AG09319 (cell line): ENCODE measurements at regions not wholly inside any gene's neighbourhood (a gene's known extent, or its start where the extent isn't known, plus 50 kb on each side); places are given as distances from the start of the nearest gene placed in this dataset.

Source experiments
- DNase-seq: peaks from one replicate; pipeline ENCODE4 v3.0.0-alpha.2; 2010; ENCODE audit warnings: low read depth; ENCODE audit errors: extremely low read depth
- TF ChIP-seq, protein P1 (sequence below): IDR thresholded peaks from 2 replicates; pipeline ENCODE4 v1.5.1; 2011; ENCODE audit warnings: low read depth, mild to moderate bottlenecking, inconsistent platforms, low read length, moderate library complexity

DNA sequence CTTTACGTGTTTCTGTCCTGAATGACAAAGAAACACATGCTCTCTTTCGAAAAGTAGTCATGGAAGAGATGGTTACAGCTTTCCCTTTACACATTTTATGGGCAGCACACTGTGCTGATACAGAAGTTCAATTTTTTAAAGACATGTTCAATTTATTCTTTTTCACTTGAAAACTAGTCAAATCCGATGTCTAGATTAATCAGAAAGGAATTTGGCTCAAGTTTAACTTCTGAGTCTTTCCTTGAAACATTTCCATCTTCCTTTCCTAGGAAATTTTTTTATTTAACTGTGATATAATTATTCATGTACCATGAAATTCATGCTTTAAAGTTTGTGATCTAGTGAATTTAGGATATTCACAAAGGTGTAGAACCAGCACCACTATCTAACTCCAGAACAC lies 360.1 kb downstream of the TNS3 start:
- DNase-seq, result no peak
- TF ChIP-seq, protein P1, sequence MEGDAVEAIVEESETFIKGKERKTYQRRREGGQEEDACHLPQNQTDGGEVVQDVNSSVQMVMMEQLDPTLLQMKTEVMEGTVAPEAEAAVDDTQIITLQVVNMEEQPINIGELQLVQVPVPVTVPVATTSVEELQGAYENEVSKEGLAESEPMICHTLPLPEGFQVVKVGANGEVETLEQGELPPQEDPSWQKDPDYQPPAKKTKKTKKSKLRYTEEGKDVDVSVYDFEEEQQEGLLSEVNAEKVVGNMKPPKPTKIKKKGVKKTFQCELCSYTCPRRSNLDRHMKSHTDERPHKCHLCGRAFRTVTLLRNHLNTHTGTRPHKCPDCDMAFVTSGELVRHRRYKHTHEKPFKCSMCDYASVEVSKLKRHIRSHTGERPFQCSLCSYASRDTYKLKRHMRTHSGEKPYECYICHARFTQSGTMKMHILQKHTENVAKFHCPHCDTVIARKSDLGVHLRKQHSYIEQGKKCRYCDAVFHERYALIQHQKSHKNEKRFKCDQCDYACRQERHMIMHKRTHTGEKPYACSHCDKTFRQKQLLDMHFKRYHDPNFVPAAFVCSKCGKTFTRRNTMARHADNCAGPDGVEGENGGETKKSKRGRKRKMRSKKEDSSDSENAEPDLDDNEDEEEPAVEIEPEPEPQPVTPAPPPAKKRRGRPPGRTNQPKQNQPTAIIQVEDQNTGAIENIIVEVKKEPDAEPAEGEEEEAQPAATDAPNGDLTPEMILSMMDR, result no peak

GRCh38 chr7:47218378-47219176 lies 363.3 kb downstream of the TNS3 start:
- TF ChIP-seq, protein P1, result no peak
- peak; percentile 69 for DNase-seq

GRCh38 chr7:47217570-47218360 lies 364.1 kb downstream of the TNS3 start:
- TF ChIP-seq, protein P1, result no peak
- no peak for DNase-seq

- TF ChIP-seq, protein P1, result no peak
- DNase-seq, result no peak
Measured at GRCh38 chr7:47217086-47217485, 364.8 kb downstream of the TNS3 start.

DNA sequence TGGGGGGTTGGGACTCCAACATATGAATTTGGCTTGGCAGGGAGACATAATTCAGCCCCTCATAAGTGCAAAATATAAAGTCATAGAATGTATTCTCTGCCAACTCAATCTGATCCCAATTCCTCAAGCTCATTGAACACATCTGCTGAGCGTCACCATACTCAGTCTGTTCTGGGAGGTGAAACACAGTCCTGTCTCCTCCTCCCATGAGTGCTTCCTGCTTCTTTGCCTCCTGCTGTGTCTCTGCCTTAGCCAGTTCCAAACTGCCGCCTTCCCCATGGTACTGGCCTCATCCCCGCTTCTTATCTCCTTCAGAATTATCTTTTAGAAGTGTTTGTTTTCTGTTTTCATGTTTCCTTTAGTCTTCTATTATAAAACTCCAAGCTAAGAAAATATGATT lies 365.5 kb downstream of the TNS3 start:
- no peak for DNase-seq
- TF ChIP-seq, protein P1, result no peak

DNA sequence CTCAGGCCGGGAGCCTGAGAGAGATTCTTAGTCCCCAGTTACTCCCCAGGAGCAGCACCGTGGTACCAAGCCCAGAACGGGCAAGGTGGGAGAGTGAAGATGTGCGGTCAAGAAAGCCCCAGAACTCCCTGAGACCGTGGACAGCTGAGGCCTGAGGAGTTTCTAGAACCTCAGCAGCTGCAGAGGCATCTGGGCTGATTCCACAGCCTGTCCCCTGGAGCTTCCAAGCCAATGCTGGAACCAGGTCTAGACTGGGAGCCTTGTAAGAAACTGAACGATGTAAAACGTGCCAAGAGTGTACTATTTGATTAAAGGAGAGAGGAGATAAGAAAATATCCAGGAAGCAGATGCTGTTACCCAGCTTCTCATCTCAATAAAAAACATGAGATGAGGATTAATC lies 366.3 kb downstream of the TNS3 start:
- no peak for DNase-seq
- TF ChIP-seq, protein P1, result no peak

DNA sequence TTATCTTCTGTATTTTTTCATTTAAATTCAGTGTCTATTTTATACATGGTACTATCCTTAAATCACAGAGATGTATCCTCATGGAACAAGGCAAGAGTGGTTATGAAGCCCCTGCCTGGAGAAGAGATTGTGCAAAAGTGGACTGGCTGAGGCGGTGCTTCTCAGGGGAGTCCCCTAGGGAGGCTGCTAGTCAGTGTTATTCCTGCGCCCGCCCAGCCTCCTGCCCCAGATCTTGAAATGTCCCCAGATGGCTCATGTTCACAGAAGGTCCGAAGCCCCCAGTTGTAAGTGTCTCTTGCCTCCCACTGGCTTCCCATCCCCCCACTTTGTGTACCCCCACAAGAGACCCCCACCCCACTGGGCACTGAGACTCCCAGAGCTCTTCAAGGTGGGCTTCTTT lies 366.9 kb downstream of the TNS3 start:
- DNase-seq, result no peak
- TF ChIP-seq, protein P1, result no peak
